NCI-H146 treated with DMSO at 0.1 percent for 48 hours (cell line): ENCODE measurements at regions not wholly inside any gene's neighbourhood (a gene's known extent, or its start where the extent isn't known, plus 50 kb on each side); places are given as distances from the start of the nearest gene placed in this dataset.

Experiments used
- DNase-seq: peaks from one replicate; lab custom pipeline; 2025; ENCODE audit not compliant: unreplicated experiment; lab: John Stamatoyannopoulos, UW

GRCh38 chr6:90803956-90804355, 217.1 kb upstream of the MAP3K7 start:
- no peak for DNase-seq

- no peak for DNase-seq
Observed at GRCh38 chr6:90795078-90795477, 208.2 kb upstream of the MAP3K7 start.

GRCh38 chr6:90793771-90794170, 206.9 kb upstream of the MAP3K7 start:
- DNase-seq, result no peak

- no peak for DNase-seq
Observed at GRCh38 chr6:90790696-90791095, 203.8 kb upstream of the MAP3K7 start.

GRCh38 chr6:90790058-90790457, 203.2 kb upstream of the MAP3K7 start:
- DNase-seq, result no peak

GRCh38 chr6:90788781-90789180, 201.9 kb upstream of the MAP3K7 start:
- no peak for DNase-seq

- no peak for DNase-seq
Observed at GRCh38 chr6:90787446-90787845, 200.6 kb upstream of the MAP3K7 start.

GRCh38 chr6:90780778-90781177, 193.9 kb upstream of the MAP3K7 start:
- DNase-seq, result no peak

- no peak for DNase-seq
Observed at GRCh38 chr6:90780141-90780540, 193.3 kb upstream of the MAP3K7 start.

GRCh38 chr6:90778417-90779203, 191.7 kb upstream of the MAP3K7 start:
- DNase-seq, result no peak

- DNase-seq, result no peak
Observed at GRCh38 chr6:90770778-90771177, 183.9 kb upstream of the MAP3K7 start.

GRCh38 chr6:90765895-90766294, 179.0 kb upstream of the MAP3K7 start:
- no peak for DNase-seq

- no peak for DNase-seq
Observed at GRCh38 chr6:90765491-90765890, 178.6 kb upstream of the MAP3K7 start.

- DNase-seq, result no peak
Observed at GRCh38 chr6:90764001-90764400, 177.1 kb upstream of the MAP3K7 start.

- DNase-seq, result no peak
Observed at GRCh38 chr6:90759664-90760063, 172.8 kb upstream of the MAP3K7 start.

- DNase-seq, result no peak
Observed at GRCh38 chr6:90758741-90759140, 171.9 kb upstream of the MAP3K7 start.

- no peak for DNase-seq
Observed at GRCh38 chr6:90753820-90754643, 167.2 kb upstream of the MAP3K7 start.

GRCh38 chr6:90739802-90740201, 152.9 kb upstream of the MAP3K7 start:
- DNase-seq, result no peak

- DNase-seq, result no peak
Observed at GRCh38 chr6:90739339-90739738, 152.5 kb upstream of the MAP3K7 start.

- DNase-seq, result no peak
Observed at GRCh38 chr6:90730151-90730673, 143.3 kb upstream of the MAP3K7 start.

GRCh38 chr6:90729057-90729456, 142.2 kb upstream of the MAP3K7 start:
- DNase-seq, result no peak

- DNase-seq, result no peak
Observed at GRCh38 chr6:90722648-90723047, 135.8 kb upstream of the MAP3K7 start.
